ENCODE measurements at regions not wholly inside any gene's neighbourhood (a gene's known extent, or its start where the extent isn't known, plus 50 kb on each side); places are given as distances from the start of the nearest gene placed in this dataset.

- 39 to 49% (median 46%) methylated on average over 7 of the region's 7 CpGs for WGBS, 5 donors
- TF ChIP-seq POLR2AphosphoS5 (IDR thresholded peaks at IDR 0.05) (no peak), CTCF (IDR thresholded peaks at IDR 0.05 in 8 of 11, conservative IDR thresholded peaks at IDR 0.05 in 3 of 11) (no peak), POLR2A (IDR thresholded peaks at IDR 0.05) (no peak)
- peaks cover 0 to 27% (median 0%) of the 10 kb centered on the region in 7 donors for H3K27me3 ChIP-seq (replicated peaks in 1 of 7)
- H3K27ac ChIP-seq: no peak overlapping the region
- no peak for DNase-seq
- intact Hi-C loops (cut with DNase I; ENCODE audit: low total_unique reads): no loop called here
- no peaks in the 10 kb centered on the region for H3K9me3 ChIP-seq
- no peaks in the 10 kb centered on the region for H3K36me3 ChIP-seq
- no peaks in the 10 kb centered on the region for H3K4me1 ChIP-seq
- no peak overlapping the region for H3K4me3 ChIP-seq
Observed at GRCh38 chr16:5451641-5452040, 354.0 kb upstream of the EEF2KMT start.

DNA sequence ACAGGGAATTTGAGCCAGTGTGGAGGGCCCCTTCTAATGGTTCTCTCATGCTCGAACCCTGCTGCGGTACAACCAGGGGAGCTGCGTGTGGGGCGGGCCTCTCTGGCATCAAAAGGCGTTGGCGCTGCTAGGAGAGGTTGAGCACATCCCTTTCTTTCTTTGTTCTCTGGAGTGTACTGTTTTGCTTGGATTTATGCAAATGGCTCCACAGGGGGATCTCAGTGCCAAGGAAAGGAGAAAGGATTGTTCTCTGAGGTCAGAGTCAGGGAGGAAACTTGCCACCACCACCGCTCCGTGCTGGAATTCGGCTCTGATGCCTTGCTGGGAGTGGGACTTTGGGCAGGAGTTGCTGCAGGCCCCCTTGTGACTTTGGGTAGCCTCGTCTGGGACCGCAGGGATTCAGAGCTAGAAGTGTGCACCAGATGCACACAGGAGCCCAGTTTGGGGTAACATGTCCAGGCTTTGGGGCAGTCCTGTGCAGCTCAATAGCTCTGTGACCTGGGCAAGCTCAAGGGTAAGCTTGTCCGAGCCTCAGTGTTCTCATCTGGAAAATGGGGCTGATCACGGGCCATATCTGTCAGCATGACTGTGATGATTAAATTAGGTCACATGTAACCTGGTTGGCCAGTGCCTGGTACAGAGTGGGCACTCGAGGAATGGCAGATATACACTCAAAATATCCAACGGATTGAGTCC is 353.0 kb upstream of the EEF2KMT start:
- Histone ChIP-seq H3K9me3 (no peaks in the 10 kb centered on the region), H3K27me3 (replicated peaks in 1 of 7) (peaks cover 0 to 27% (median 0%) of the 10 kb centered on the region in 7 donors), H3K36me3 (no peaks in the 10 kb centered on the region), H3K4me1 (no peaks in the 10 kb centered on the region), H3K27ac (no peak overlapping the region), H3K4me3 (no peak overlapping the region)
- 13 to 34% (median 31%) methylated on average over 9 to 15 of the region's 15 CpGs for WGBS, 5 donors
- no peak for TF ChIP-seq CTCF (IDR thresholded peaks at IDR 0.05 in 8 of 11, conservative IDR thresholded peaks at IDR 0.05 in 3 of 11)
- intact Hi-C loops (cut with DNase I; ENCODE audit: low total_unique reads): no loop called here
- DNase-seq: no peak

DNA sequence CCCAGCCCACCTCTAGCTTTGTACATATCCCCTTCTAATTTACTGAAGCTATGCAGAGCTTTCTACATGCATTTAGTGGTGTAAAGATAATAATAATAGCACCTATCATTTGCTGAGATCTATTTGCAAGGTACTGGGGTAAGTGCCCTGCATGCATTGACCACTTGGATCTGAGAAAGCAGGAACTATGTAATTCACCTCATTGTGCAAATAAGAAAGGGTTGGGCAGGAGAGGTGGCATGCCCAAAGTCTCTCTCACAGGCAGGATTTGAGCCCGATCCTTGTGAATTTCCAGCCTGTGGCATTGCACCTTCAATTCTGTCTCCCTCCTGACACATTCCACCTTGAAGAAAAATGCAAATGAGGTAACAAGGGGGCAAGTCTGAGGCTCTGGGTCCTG is 352.3 kb upstream of the EEF2KMT start:
- no peak overlapping the region for H3K4me3 ChIP-seq
- WGBS, 5 donors: 38 to 59% (median 54%) methylated on average over 1 of the region's 1 CpG
- no peak overlapping the region for H3K27ac ChIP-seq
- no peak for DNase-seq
- H3K27me3 ChIP-seq (replicated peaks in 1 of 7): peaks cover 0 to 27% (median 0%) of the 10 kb centered on the region in 7 donors
- no peaks in the 10 kb centered on the region for H3K4me1 ChIP-seq
- no peaks in the 10 kb centered on the region for H3K9me3 ChIP-seq
- intact Hi-C loops (cut with DNase I; ENCODE audit: low total_unique reads): no loop called here
- no peaks in the 10 kb centered on the region for H3K36me3 ChIP-seq
- no peak for TF ChIP-seq CTCF (IDR thresholded peaks at IDR 0.05 in 8 of 11, conservative IDR thresholded peaks at IDR 0.05 in 3 of 11)
- TF ChIP-seq POLR2AphosphoS5 (IDR thresholded peaks at IDR 0.05): no peak
- TF ChIP-seq POLR2A (IDR thresholded peaks at IDR 0.05): no peak

DNA sequence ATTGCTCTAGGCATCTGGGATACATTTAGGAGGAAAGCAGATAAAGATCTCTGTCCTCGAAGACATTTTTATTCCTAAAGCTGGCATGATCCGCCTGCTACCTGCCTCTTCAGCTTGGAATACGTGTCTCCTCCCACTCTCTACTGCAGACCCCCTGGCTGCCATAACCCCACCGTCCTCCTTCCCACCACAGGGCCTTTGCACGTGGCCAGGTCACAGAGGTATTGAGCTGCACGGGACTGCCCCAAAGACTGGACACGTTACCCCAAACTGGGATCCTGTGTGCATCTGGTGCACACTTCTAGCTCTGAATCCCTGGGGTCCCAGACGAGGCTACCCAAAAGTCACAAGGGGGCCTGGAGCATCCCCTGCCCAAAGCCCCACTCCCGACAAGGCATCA is 351.2 kb upstream of the EEF2KMT start:
- H3K27me3 ChIP-seq (replicated peaks in 1 of 7): peaks cover 0 to 27% (median 0%) of the 10 kb centered on the region in 7 donors
- H3K4me1 ChIP-seq: no peaks in the 10 kb centered on the region
- H3K4me3 ChIP-seq: no peak overlapping the region
- no peak for DNase-seq
- 74 to 82% (median 78%) methylated on average over 9 of the region's 9 CpGs for WGBS, 5 donors
- no peak overlapping the region for H3K27ac ChIP-seq
- H3K9me3 ChIP-seq: no peaks in the 10 kb centered on the region
- TF ChIP-seq POLR2AphosphoS5 (IDR thresholded peaks at IDR 0.05) (no peak), POLR2A (IDR thresholded peaks at IDR 0.05) (no peak), CTCF (IDR thresholded peaks at IDR 0.05 in 8 of 11, conservative IDR thresholded peaks at IDR 0.05 in 3 of 11) (no peak)
- no peaks in the 10 kb centered on the region for H3K36me3 ChIP-seq
- intact Hi-C loops (cut with DNase I; ENCODE audit: low total_unique reads): no loop called here
